Common myeloid progenitor, CD34-positive (primary cell): ENCODE measurements at regions not wholly inside any gene's neighbourhood (a gene's known extent, or its start where the extent isn't known, plus 50 kb on each side); places are given as distances from the start of the nearest gene placed in this dataset.

Experiments used
- CTCF ChIA-PET: fragments of 350-600 bp; sonication (Branson Sonifier 250); formaldehyde crosslinking; loops from one replicate; lab custom pipeline; 2021; ENCODE audit warnings: antibody characterized with exemption; lab: Charles Lee
- POLR2A ChIA-PET: fragments of 350-600 bp; sonication (Branson Sonifier 250); formaldehyde crosslinking; loops from one replicate; lab custom pipeline; 2021; ENCODE audit warnings: antibody characterized with exemption; lab: Charles Lee
- DNase-seq, 3 donors: peaks; one replicate each; pipeline versions ENCODE4 v3.0.0 to v3.0.0-alpha.2; 2013
- H3K27ac ChIP-seq, 2 experiments: 1 replicate in 1 of 2; 2 replicates in 1 of 2; pipeline ENCODE4 v1.7.0; 2013; ENCODE audit warnings: inconsistent platforms in 2 of 2, low read length in 2 of 2, mild to moderate bottlenecking in 2 of 2, low read depth in 1 of 2, moderate library complexity in 1 of 2; ENCODE audit not compliant: severe bottlenecking in 2 of 2, insufficient read depth in 1 of 2, poor library complexity in 1 of 2
- H3K27me3 ChIP-seq, 5 experiments: replicated peaks in 2 of 5; 1 replicate in 3 of 5; 2 replicates in 2 of 5; pipeline versions ENCODE4 v1.6.1 to v1.7.0; 2013; ENCODE audit warnings: low read length in 4 of 5, mild to moderate bottlenecking in 2 of 5, moderate library complexity in 2 of 5, inconsistent platforms in 1 of 5; ENCODE audit not compliant: insufficient read depth in 5 of 5, control insufficient read depth in 4 of 5
- H3K36me3 ChIP-seq, 4 experiments: 1 replicate in 2 of 4; 2 replicates in 2 of 4; pipeline versions ENCODE4 v1.6.1 to v1.7.0; 2013; ENCODE audit warnings: low read length in 3 of 4, control low read depth in 1 of 4, mild to moderate bottlenecking in 1 of 4; ENCODE audit not compliant: control insufficient read depth in 4 of 4, insufficient read depth in 4 of 4
- H3K4me1 ChIP-seq, 4 experiments: 1 replicate in 3 of 4; 2 replicates in 1 of 4; pipeline versions ENCODE4 v1.6.1 to v1.7.1; 2013; ENCODE audit warnings: low read length in 3 of 4, mild to moderate bottlenecking in 3 of 4, control low read depth in 1 of 4, inconsistent platforms in 1 of 4, moderate library complexity in 1 of 4; ENCODE audit not compliant: control insufficient read depth in 4 of 4, insufficient read depth in 4 of 4; ENCODE audit errors: control extremely low read depth in 1 of 4
- H3K4me3 ChIP-seq, 7 experiments: 1 replicate in 4 of 7; 2 replicates in 3 of 7; pipeline versions ENCODE4 v1.5.1 to v1.7.0; 2013; ENCODE audit warnings: mild to moderate bottlenecking in 7 of 7, low read length in 6 of 7, moderate library complexity in 6 of 7, inconsistent platforms in 2 of 7, low read depth in 2 of 7, control low read depth in 1 of 7; ENCODE audit not compliant: insufficient read depth in 4 of 7, control insufficient read depth in 1 of 7; ENCODE audit errors: extremely low read depth in 1 of 7
- H3K9me3 ChIP-seq, 5 experiments: 1 replicate in 4 of 5; 2 replicates in 1 of 5; pipeline versions ENCODE4 v1.6.1 to v1.7.1; 2013; ENCODE audit warnings: low read length in 4 of 5, mild to moderate bottlenecking in 2 of 5, inconsistent platforms in 1 of 5, low read depth in 1 of 5, moderate library complexity in 1 of 5; ENCODE audit not compliant: control insufficient read depth in 4 of 5, insufficient read depth in 2 of 5; ENCODE audit errors: control extremely low read depth in 1 of 5
- whole genome bisulfite sequencing: methylation state at CpG from one replicate; pipeline ENCODE4 v1.1.5; 2013; ENCODE audit not compliant: insufficient coverage; 5-methylcytosine and 5-hydroxymethylcytosine counted together

GRCh38 chr4:146029939-146030710 is 91.5 kb upstream of the ZNF827 start:
- CTCF ChIA-PET, result no interaction called here

GRCh38 chr4:146029147-146029546 is 90.5 kb upstream of the ZNF827 start:
- Histone ChIP-seq H3K27me3 (no peaks in the 10 kb centered on the region), H3K4me1 (no peaks in the 10 kb centered on the region), H3K36me3 (no peaks in the 10 kb centered on the region), H3K4me3 (no peak overlapping the region), H3K9me3 (no peaks in the 10 kb centered on the region), H3K27ac (no peak overlapping the region)
- no peak for DNase-seq
- WGBS, result 100% methylated on average over 1 of the region's 3 CpGs
- CTCF ChIA-PET, result no interaction called here
- POLR2A ChIA-PET, result no interaction called here

More at GRCh38 chr4:146029939-146030710, 91.5 kb upstream of the ZNF827 start:
- WGBS, result 54% methylated on average over 7 of the region's 8 CpGs
- no peaks in the 10 kb centered on the region for H3K36me3 ChIP-seq
- H3K4me1 ChIP-seq, result no peaks in the 10 kb centered on the region
- no peak overlapping the region for H3K27ac ChIP-seq
- no peaks in the 10 kb centered on the region for H3K9me3 ChIP-seq
- H3K27me3 ChIP-seq, result no peaks in the 10 kb centered on the region
- DNase-seq, result peak in 1 of 3 donors; percentile 8
- H3K4me3 ChIP-seq, result no peak overlapping the region
- POLR2A ChIA-PET, result no interaction called here

- ChIA-PET CTCF (no interaction called here), POLR2A (no interaction called here)
- no CpG with 5 or more reads among the region's 1 CpG for WGBS
- no peak for DNase-seq
- no peaks in the 10 kb centered on the region for H3K9me3 ChIP-seq
- H3K36me3 ChIP-seq, result no peaks in the 10 kb centered on the region
- no peaks in the 10 kb centered on the region for H3K27me3 ChIP-seq
- no peak overlapping the region for H3K4me3 ChIP-seq
- H3K4me1 ChIP-seq, result no peaks in the 10 kb centered on the region
- no peak overlapping the region for H3K27ac ChIP-seq
These were observed 89.1 kb upstream of the ZNF827 start for GRCh38 chr4:146027761-146028160.

- Histone ChIP-seq H3K36me3 (no peaks in the 10 kb centered on the region), H3K4me3 (no peak overlapping the region), H3K9me3 (no peaks in the 10 kb centered on the region), H3K27ac (no peak overlapping the region), H3K4me1 (no peaks in the 10 kb centered on the region), H3K27me3 (no peaks in the 10 kb centered on the region)
- CTCF ChIA-PET, result no interaction called here
- WGBS, result 94% methylated on average over 2 of the region's 3 CpGs
- DNase-seq, result no peak
- POLR2A ChIA-PET, result no interaction called here
These were observed 84.8 kb upstream of the ZNF827 start for GRCh38 chr4:146023334-146023967.

GRCh38 chr4:146022541-146022940 is 83.9 kb upstream of the ZNF827 start:
- Histone ChIP-seq H3K9me3 (no peaks in the 10 kb centered on the region), H3K4me3 (no peak overlapping the region), H3K27me3 (no peaks in the 10 kb centered on the region), H3K27ac (no peak overlapping the region), H3K36me3 (no peaks in the 10 kb centered on the region), H3K4me1 (no peaks in the 10 kb centered on the region)
- ChIA-PET POLR2A (no interaction called here), CTCF (no interaction called here)
- no peak for DNase-seq

- Histone ChIP-seq H3K9me3 (no peaks in the 10 kb centered on the region), H3K27ac (no peak overlapping the region), H3K4me1 (no peaks in the 10 kb centered on the region), H3K27me3 (no peaks in the 10 kb centered on the region), H3K4me3 (no peak overlapping the region), H3K36me3 (no peaks in the 10 kb centered on the region)
- ChIA-PET POLR2A (no interaction called here), CTCF (no interaction called here)
- DNase-seq, result no peak
- WGBS, result no CpG with 5 or more reads among the region's 1 CpG
These were observed 79.6 kb upstream of the ZNF827 start for GRCh38 chr4:146018247-146018646.

- POLR2A ChIA-PET, result no interaction called here
- Histone ChIP-seq H3K36me3 (no peaks in the 10 kb centered on the region), H3K4me1 (no peaks in the 10 kb centered on the region), H3K4me3 (no peak overlapping the region), H3K27ac (no peak overlapping the region), H3K9me3 (peaks cover 0 to 6% (median 4%) of the 10 kb centered on the region in 5 experiments), H3K27me3 (no peaks in the 10 kb centered on the region)
- WGBS, result no CpG with 5 or more reads among the region's 1 CpG
- no peak for DNase-seq
- CTCF ChIA-PET, result no interaction called here
These were observed 66.1 kb upstream of the ZNF827 start for GRCh38 chr4:146004730-146005129.
